Inferior parietal cortex (tissue), 1 donor: ENCODE measurements at regions not wholly inside any gene's neighbourhood (a gene's known extent, or its start where the extent isn't known, plus 50 kb on each side); places are given as distances from the start of the nearest gene placed in this dataset.

Source experiments
- DNase-seq: peaks from one replicate; pipeline ENCODE4 v3.0.0-alpha.2; 2016; ENCODE audit errors: extremely low spot score

- DNase-seq: no peak
These were observed 704.0 kb downstream of the KCNA4 start for GRCh38 chr11:29312812-29313211.

- no peak for DNase-seq
These were observed 706.0 kb downstream of the KCNA4 start for GRCh38 chr11:29310725-29311342.

- no peak for DNase-seq
These were observed 706.8 kb downstream of the KCNA4 start for GRCh38 chr11:29309992-29310391.

DNA sequence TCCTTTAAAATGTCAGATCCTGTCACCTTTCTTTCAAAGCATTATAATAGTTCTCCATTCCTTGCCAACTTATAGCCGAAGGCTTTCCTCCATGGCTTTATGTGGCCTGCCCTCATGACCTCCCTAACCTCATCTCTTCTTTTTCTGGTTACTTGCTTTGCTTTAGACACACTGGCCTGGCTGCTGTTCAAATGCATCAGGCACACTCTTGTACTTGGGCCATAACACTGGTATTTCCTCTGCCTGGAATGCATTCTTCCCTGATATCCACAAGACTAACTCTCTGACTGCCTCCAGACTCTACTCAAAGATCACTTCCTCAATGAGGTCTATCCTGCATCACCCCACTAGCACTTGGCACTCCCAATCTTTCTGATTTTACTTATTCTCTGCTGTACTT is 710.3 kb downstream of the KCNA4 start:
- DNase-seq: no peak

- DNase-seq: no peak
These were observed 711.2 kb downstream of the KCNA4 start for GRCh38 chr11:29305456-29306232.

- no peak for DNase-seq
These were observed 716.4 kb downstream of the KCNA4 start for GRCh38 chr11:29300420-29300819.

DNA sequence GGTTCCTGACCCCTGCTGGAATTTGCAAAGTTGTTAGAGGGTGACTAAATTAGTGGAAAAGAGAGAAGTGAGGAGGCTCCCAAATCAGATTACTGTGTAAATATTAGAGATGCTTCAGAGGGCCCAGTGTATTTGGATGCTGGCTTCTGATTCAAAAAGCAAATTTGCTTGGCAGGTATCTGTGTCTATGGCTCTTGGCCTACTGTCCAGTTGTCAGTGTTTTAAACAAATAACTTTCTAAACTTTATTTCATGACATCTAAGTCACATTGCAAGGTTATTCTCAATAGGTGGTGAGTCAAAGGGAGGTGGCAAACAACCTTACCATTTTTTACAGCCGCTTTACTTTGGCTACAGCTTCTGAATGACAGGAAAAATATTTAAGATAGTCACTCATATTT is 720.1 kb downstream of the KCNA4 start:
- DNase-seq: no peak

DNA sequence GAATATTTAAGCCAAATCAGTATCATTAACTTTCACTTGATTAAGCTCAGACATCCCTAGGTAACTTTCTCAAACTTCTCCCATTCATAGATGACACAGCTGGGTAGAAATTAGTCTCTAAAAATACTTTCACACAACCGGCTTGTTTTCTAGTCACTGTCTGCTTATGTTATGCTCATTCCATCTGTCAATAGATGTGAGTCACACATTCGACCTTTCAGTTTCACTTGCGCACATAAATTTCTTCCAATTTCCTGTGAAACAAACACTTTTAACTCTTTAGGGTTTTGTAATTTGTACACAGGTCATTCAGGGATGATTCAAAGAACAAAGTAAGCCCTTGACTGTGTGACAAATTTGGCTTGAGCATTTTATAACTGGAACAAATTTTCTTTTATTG is 723.0 kb downstream of the KCNA4 start:
- no peak for DNase-seq

GRCh38 chr11:29282088-29282487 is 734.7 kb downstream of the KCNA4 start:
- no peak for DNase-seq

GRCh38 chr11:29281271-29281777 is 735.5 kb downstream of the KCNA4 start:
- DNase-seq: no peak

DNA sequence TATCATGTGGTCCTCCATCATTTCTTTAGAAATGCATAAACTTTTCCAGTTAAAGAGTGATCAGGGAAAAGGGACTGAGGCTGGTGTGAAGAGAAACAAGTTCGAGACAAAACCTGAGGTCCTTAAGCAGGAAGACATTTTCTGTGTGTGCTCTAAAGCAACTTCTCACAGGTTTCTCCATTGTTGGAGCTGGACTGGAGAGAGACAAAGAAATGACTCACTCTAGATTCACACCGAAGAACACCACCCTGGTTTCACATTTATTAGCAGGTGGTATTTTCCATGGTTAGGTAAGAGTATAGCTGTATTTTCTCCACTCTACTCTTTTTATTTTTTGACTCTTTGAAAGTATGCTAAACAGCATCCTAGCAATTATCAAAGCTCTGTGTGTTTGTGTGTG is 736.4 kb downstream of the KCNA4 start:
- no peak for DNase-seq

GRCh38 chr11:29279716-29280115 is 737.1 kb downstream of the KCNA4 start:
- DNase-seq: no peak

GRCh38 chr11:29272019-29272654 is 744.7 kb downstream of the KCNA4 start:
- DNase-seq: no peak

DNA sequence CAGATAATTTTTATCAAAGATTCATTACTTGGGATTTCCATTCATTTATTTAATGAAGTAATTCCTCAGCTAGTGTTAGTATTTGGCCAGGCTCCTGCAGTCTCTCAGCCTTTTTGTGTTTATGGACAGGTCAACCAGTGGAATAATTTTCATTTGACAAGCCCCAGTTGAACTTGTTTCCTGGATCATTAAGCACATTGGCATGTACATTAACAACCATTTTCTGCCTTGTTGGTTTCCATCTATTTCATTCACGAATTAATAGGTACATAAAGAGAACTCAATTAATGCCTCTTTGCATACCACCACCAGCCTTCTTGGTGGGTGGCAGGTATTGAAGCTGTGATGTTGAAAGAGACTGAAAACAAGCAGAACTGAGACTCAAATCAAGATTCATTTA is 745.2 kb downstream of the KCNA4 start:
- DNase-seq: no peak

- DNase-seq: no peak
These were observed 748.1 kb downstream of the KCNA4 start for GRCh38 chr11:29268733-29269132.

DNA sequence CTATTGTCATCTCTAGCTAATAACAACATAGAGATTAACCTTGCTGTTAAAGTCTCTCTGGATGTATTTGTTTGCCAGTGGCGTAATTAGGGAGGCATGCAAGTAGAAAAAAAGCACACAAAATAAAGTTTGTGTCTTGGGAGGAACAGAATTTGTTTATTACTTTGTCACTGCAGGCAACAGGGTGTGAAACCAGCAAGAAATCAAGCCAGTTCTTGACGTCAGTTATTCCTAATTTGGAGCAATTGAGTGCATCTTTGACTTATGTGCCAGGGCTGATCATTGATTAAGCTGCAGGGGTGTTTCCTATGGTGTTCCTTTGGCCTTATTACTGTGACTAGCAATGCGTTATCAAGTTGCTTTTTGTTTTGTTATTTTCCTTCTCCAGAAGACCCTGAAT is 751.0 kb downstream of the KCNA4 start:
- no peak for DNase-seq

DNA sequence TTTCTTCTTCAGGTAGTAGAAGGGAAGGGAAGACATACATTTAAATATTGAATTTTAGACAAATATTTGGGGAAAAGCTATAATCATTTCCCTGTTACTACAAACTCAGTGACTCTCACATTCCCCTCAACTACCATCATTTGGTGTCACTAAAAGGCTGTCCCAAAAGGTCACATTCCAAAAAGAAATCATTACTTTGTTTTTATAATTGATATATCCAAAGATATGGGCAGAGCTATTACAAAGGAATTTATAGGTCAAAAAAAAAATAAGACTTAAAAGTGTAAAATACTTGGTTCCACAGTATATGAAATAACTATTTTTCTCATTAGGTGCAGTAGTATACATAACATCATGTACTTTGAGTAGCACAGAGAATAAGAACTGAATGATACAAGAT is 751.4 kb downstream of the KCNA4 start:
- DNase-seq: no peak

DNA sequence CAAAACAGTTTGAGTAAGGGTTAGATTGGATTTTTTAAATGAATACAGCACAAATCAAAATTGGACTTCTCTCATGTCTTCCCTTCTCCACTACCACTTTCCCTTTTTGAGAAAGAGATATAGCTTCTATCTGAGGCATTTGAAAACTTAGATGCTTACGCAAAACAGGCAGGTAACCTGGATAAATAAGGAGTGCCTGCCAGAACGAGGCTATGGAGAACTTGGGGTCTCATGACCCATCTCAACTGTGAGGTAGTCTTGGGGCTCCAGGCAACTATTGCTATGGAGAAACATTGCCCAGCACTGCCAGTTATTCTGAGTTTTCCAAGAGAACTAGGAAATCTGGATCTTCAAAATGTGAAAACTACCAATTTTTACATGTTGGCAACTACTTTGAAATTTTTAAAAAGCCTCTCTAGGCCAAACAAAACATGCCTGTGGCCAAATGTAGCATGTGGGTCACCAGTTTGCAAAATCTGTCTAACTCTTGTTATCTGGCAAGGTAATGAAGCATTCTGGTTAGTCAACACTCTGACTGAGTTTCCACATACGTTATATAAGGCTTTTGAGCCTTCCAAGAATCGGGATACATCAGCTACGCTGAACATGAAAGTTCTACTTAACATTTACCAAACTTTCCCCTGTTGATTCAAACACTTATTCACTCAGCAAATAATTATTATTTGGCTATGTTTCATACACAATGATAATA is 752.7 kb downstream of the KCNA4 start:
- DNase-seq: no peak

DNA sequence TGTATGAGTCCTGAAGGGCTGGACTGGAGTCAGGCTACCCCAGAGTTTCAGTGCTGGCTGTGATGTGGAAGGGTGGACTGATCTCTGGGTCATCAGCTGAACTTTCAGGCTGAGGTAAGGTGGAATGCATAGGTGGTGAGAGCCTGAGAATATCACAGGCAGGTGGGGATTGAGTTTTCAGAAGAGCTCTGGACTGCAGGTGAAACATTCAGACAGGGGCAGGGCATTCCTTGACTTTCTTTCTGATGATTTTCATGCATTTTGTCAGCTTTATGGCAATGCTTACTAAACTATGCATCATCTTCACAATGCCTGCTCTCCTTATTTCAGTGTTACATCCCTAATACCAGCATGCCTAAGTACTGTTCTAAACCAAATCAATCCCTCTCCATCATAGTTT is 755.0 kb downstream of the KCNA4 start:
- DNase-seq: no peak

DNA sequence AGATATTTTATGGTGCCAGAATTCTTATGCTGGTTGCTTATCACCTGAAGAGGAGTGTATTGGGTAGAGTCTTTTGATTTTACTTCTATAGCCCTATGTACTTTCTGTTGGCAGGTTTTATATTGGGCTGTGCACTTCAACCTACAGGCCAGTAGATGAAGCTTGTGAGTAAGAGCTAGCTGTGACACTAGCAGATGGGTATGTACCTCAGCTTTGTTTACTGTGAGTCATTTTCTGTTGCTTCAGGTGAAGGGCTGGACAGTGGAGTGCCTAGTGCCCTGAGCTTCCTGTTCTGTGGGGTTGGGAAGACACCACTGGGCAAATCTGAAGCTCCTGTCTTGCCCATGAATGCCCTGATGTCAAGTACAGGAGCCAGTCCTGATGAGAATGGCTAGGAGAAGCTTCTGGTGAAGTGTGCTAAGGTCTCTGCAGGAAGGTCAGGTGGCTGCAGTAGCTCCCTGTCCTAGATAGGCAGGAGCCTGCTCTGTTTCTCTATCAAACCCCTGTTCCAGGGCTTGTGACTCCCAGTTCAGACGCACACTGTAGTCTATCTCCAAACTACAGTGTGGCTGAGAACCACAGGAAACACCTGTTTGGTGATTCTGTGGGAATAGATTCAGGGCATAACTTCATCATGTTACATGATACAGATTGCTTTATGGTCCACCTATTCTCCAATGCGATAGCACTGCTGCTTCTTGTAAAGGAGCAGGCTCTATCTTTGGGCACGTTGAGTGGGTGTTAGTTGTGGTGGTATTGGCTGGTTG is 755.7 kb downstream of the KCNA4 start:
- no peak for DNase-seq

DNA sequence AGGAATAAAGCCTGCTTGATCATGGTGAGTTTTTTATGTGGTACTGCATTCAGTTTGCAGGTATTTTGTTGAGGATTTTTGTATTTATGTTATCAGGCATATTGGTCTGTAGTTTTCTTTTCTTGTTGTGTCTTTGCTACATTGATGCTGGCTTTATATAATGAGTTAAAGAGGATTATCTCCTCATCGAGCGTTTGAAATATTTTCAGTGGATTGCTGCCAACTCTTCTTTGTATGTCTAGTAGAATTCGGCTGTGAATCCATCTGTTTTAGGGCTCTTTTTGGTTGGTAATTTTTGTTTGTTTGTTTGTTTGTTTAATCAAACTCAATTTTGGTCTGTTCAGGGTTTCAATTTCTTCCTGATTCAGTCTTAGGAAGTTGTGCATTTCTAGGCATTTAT is 758.4 kb downstream of the KCNA4 start:
- no peak for DNase-seq

GRCh38 chr11:29256580-29256979 is 760.2 kb downstream of the KCNA4 start:
- no peak for DNase-seq
